PC-3 (cell line): ENCODE measurements at regions not wholly inside any gene's neighbourhood (a gene's known extent, or its start where the extent isn't known, plus 50 kb on each side); places are given as distances from the start of the nearest gene placed in this dataset.

Experiments used
- EZH2 ChIP-seq: fragments of 300-600 bp; sonication (generic); IDR thresholded peaks from one replicate; pipeline ENCODE4 v1.6.1; 2017; ENCODE audit warnings: antibody characterized with exemption, mild to moderate bottlenecking, low read length; ENCODE audit not compliant: unreplicated experiment
- EZH2phosphoT487 ChIP-seq: fragments of 300-600 bp; sonication (generic); IDR thresholded peaks from 2 replicates; pipeline ENCODE4 v1.6.1; 2018; ENCODE audit warnings: mild to moderate bottlenecking, antibody characterized with exemption, low read length, borderline replicate concordance
- TF ChIP-seq, protein P1 (sequence below): fragments of 300-600 bp; sonication (generic); conservative IDR thresholded peaks from 2 replicates; pipeline ENCODE4 v1.5.1; 2017; ENCODE audit warnings: antibody characterized with exemption, low read depth, mild to moderate bottlenecking, low read length

DNA sequence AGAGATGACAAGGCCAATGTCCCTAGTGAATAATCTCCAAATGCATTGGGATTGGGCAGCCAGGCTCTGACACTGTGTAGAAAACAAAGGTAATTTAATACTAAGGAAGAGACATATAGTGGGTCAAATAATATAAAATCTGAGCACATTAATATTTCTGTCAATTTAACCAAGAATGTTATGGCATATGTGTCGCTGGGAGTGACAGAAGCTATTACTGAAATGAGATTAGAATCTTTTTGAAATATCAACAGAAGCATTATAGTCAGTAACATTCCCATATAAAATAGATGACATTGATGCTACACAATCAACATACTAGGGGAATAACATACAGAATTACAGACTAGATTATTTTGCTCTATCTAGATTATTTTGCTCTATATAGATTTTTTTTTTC is 114.0 kb downstream of the BLID start:
- TF ChIP-seq, protein P1, sequence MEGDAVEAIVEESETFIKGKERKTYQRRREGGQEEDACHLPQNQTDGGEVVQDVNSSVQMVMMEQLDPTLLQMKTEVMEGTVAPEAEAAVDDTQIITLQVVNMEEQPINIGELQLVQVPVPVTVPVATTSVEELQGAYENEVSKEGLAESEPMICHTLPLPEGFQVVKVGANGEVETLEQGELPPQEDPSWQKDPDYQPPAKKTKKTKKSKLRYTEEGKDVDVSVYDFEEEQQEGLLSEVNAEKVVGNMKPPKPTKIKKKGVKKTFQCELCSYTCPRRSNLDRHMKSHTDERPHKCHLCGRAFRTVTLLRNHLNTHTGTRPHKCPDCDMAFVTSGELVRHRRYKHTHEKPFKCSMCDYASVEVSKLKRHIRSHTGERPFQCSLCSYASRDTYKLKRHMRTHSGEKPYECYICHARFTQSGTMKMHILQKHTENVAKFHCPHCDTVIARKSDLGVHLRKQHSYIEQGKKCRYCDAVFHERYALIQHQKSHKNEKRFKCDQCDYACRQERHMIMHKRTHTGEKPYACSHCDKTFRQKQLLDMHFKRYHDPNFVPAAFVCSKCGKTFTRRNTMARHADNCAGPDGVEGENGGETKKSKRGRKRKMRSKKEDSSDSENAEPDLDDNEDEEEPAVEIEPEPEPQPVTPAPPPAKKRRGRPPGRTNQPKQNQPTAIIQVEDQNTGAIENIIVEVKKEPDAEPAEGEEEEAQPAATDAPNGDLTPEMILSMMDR = no peak
- TF ChIP-seq EZH2phosphoT487 (no peak), EZH2 (no peak)
